ENCODE measurements at regions not wholly inside any gene's neighbourhood (a gene's known extent, or its start where the extent isn't known, plus 50 kb on each side); places are given as distances from the start of the nearest gene placed in this dataset.
A peak's percentile ranks its signal among the peaks of the same experiment; 100 is the strongest.
"Not testable (repeated sequence)": the region's sequence is repeated elsewhere in the genome, so short reads cannot be mapped to it uniquely, and the experiment has no call there.

GRCh38 chr3:137820366-137820765 is 56.3 kb downstream of the SOX14 start:
- no peak for DNase-seq (ENCODE audit: low spot score)

DNA sequence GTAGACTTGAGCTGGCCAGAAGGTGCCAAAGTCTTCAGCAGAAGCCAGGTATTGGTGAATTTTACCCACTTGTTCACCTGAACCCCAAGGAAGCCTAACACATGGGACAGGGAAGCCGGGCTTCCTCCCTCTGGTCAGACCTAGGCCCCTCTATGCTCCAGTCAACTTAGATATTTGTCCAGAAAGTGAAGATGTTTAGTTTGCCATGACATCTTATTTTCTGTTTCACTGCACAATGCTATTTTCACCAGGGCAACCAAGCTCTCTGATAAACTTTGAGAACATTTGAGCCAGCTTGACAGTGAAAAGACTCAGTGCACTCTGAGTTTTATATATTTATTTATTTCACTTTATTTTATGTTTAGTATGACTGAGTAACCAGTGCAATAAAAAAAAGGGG is 71.0 kb downstream of the SOX14 start:
- no peak for DNase-seq (ENCODE audit: low spot score)

DNA sequence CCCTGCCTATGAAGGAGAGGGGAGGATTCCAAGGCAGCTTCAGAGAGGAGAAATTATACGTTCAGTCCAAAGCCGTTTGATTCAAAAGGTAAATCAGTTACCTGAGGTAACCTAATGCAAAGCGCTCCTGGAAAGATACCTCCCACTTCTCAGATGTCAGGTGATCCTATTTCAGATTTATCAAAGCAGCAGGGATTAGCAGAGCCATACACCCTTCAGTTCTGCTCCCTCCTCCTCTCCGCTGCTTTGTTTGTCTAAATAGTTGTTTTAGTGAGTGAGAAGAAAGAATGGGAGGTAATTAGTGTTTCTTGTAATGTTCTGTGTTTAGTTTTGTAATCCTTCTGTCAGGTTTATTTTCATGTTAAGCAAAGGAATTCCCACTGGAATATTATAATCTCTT is 81.1 kb downstream of the SOX14 start:
- DNase-seq (ENCODE audit: low spot score): no peak

- DNase-seq (ENCODE audit: low spot score): no peak
These were observed 81.6 kb downstream of the SOX14 start for GRCh38 chr3:137845666-137846065.

- DNase-seq (ENCODE audit: low spot score): no peak
These were observed 88.3 kb downstream of the SOX14 start for GRCh38 chr3:137852391-137852830.

DNA sequence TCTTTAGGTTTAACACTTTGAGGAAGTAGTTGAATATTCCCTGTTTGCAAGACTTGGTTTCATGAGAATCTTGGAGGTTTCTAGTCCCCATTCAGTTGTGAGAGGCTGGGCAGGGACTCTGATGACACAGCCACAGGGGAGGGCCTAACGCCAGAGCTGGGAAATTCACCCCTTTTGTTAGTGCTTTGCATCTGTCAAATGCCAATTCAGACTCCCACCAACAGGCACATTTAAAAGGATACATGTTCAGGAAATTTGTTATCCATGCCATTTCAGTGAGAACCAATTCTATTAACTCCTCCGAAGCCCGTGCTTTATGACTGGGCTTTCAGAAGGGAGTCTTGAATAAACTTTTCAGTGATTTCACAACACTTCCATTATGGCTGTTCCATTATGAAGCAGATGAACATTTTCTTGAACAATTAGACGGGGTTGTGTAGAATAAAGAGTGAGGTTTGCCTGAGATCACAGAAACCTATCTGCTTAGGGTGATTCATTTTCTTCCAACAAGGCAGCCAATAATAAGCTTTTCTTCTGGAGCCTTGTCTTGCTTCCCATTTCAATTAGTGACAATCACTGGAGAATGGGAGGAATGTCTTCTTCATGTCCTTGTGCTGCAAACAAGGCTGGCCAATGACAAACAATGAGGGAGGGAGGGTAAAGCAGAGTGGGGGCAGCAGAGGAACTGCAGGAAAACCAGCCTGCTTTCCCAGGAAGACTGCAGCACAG is 90.6 kb downstream of the SOX14 start:
- no peak for DNase-seq (ENCODE audit: low spot score)

DNA sequence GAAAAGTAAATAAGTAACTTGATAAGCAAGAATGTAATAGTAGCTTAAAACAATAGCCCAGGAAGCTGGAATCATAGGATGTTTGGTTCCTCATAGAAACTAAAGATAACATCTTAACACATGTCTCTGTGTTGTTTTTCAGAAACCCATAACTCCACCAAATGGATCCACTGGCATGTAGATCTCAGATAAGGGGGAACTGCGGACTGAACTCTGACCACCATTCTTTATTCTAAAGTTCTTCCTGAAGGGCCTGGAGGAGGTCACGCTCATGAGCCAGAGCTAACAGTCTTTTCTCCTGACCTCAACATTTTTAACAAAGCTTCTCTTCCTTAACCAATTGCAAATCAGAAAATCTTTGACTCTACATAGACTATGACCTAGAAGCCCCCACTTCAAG is 101.9 kb downstream of the SOX14 start:
- DNase-seq (ENCODE audit: low spot score): no peak

- DNase-seq (ENCODE audit: low spot score): no peak
These were observed 102.8 kb downstream of the SOX14 start for GRCh38 chr3:137866933-137867332.

DNA sequence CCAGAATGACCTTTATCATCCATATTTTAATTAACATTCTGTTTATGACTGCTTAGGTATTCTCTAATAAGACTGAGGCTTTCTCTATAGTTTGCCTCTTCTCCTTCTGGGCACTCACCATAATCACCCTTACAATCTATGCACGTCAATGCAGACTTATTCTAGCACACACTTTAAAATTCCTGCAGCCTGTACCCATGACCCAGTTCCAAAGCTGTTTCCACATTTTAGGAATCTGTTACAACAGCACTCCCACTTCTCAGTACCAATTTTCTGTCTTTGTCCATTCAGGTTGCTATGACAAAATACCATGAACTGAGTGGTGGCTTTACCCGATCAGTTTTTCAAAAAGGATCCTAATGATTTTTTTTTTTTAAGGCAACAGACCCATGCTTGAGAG is 103.5 kb downstream of the SOX14 start:
- DNase-seq (ENCODE audit: low spot score): no peak

GRCh38 chr3:137869022-137869421 is 104.9 kb downstream of the SOX14 start:
- no peak for DNase-seq (ENCODE audit: low spot score)

- not testable (repeated sequence) for DNase-seq (ENCODE audit: low spot score)
These were observed 108.5 kb downstream of the SOX14 start for GRCh38 chr3:137872589-137872988.

DNA sequence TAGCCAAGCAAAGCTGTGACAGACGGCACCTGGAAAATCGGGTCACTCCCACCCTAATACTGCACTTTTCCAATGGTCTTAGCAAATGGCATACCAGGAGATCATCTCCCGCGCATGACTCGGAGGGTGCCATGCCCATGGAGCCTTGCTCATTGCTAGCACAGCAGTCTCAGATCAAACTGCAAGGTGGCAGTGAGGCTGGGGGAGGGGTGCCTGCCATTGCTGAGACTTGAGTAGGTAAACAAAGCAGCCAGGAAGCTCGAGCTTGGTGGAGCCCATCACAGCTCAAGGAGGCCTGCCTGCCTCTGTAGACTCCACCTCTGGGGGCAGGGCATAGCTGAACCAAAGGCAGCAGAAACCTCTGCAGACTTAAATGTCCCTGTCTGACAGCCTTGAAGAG is 113.1 kb upstream of the CLDN18 start:
- DNase-seq (ENCODE audit: low spot score): not testable (repeated sequence)

- DNase-seq (ENCODE audit: low spot score): no peak
These were observed 102.8 kb upstream of the CLDN18 start for GRCh38 chr3:137906985-137907649.

GRCh38 chr3:137924628-137925027 is 85.3 kb upstream of the CLDN18 start:
- no peak for DNase-seq (ENCODE audit: low spot score)

- no peak for DNase-seq (ENCODE audit: low spot score)
These were observed 84.9 kb upstream of the CLDN18 start for GRCh38 chr3:137925080-137925479.

- no peak for DNase-seq (ENCODE audit: low spot score)
These were observed 83.0 kb upstream of the CLDN18 start for GRCh38 chr3:137926991-137927390.

DNA sequence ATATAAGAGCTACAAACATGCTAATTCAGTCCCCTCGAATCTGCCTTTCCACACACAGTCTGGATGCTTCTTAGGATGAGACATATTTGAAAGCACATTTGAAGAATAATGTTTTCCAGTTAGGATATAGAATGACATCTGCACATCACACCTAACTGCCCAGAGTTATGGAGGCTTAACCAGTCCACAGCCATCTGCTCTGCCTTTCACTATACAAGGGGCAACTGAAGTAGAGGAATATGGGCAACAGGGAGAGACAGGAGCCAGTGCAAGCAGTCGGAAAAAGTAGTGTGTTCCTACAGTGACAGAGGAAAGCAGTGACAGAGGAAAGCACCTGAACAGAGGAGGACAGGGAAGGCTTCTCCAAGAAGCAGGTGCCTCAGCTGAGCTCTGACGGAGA is 79.0 kb upstream of the CLDN18 start:
- no peak for DNase-seq (ENCODE audit: low spot score)

GRCh38 chr3:137938876-137939275 is 71.1 kb upstream of the CLDN18 start:
- no peak for DNase-seq (ENCODE audit: low spot score)

DNA sequence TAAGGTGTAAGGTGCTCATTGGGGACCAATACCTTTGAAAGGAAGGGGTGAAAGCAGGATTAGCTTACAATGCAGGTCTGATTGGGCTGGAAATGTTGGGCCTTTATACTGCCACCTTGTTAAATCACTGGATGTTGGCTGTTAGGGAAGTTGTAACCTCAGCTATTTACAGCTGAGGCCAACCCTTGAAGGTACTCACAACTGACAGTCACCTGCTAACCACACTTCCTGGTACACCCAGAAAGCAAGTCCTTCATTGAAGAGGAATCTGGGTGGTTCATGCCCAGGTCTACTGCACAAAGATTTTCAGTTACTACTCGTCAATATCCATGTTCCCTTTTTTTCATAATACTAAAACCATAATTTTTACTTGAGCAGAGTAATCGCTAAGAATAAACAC is 65.4 kb upstream of the CLDN18 start:
- no peak for DNase-seq (ENCODE audit: low spot score)

GRCh38 chr3:137946356-137946973 is 63.5 kb upstream of the CLDN18 start:
- DNase-seq (ENCODE audit: low spot score): peak; percentile 83

DNA sequence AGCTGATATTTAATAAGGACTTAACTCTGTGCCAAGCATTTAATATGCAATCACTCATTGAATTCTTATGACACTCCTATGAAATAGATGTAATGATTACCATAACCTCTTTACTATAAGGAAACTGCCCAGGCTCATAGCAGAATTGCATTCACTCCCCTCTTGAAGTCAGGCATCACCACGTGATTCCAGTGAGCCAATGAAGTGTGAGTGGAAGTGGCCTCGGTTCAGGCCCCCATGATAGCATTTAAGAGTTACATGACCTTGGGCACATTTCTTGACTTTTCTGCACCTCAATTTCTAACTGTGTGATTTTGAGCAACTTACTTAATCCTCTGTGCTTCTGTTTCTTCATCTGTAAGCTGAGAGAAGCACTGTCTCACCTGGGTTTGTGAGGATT is 62.8 kb upstream of the CLDN18 start:
- no peak for DNase-seq (ENCODE audit: low spot score)

DNA sequence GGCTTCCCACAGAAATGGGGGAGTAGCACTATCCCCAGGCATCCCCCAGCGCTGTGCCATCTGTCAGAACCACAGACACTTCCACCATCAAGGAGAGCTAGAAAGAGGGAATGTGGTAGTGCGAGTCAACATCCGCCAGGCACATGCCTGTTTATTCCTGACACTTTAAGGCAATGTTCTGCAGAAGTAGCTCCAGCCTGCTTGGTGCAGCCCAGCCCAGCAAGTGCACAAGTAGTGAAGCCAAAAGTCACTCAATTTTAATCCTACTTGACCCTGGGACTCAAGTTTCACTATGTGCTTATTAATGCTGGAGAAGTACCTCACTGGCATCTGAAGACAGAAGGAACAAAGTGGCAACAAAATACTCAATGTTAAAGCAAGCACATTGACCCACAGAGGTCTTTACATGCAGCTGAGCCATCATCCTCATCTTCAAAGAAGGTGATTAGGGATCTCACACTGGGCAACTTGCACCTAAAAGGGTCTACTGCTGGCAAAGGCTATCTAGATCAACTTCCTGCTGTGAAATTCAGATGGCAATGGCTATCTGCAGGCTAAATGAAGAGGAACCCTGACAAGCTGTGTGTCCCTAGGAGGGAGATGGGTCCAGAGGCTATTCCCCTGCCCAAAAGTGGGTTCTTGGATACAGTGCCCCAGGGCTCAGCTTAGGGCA is 61.4 kb upstream of the CLDN18 start:
- DNase-seq (ENCODE audit: low spot score): no peak

GRCh38 chr3:137958636-137959035 is 51.3 kb upstream of the CLDN18 start:
- DNase-seq (ENCODE audit: low spot score): no peak

All from NAMALWA (cell line).